HG02610 (cell line): ENCODE measurements at regions not wholly inside any gene's neighbourhood (a gene's known extent, or its start where the extent isn't known, plus 50 kb on each side); places are given as distances from the start of the nearest gene placed in this dataset.

Experiments used
- ATAC-seq: cut with Tn5 transposase; IDR thresholded peaks from one replicate; pipeline ENCODE4 v1.9.1; 2021; ENCODE audit warnings: mild to moderate bottlenecking, moderate library complexity; ENCODE audit not compliant: unreplicated experiment

DNA sequence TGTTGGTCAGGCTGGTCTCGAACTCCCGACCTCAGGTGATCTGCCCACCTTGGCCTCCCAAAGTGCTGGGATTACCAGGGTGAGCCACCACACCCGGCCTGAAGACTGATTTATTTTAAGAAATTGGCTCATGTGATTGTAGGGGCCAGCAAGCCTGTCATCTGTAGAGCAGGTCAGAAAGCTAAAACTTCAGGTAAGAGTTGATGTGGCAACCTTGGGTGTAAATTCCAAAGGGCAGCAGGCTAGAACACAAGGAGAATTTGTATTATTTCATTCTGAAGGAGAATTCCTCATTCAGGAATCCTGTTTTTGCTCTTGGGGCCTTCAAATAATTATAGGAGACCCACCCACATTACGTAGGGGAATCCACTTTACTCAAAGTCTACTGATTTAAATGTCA is 728.7 kb downstream of the LTN1 start:
- no peak for ATAC-seq

DNA sequence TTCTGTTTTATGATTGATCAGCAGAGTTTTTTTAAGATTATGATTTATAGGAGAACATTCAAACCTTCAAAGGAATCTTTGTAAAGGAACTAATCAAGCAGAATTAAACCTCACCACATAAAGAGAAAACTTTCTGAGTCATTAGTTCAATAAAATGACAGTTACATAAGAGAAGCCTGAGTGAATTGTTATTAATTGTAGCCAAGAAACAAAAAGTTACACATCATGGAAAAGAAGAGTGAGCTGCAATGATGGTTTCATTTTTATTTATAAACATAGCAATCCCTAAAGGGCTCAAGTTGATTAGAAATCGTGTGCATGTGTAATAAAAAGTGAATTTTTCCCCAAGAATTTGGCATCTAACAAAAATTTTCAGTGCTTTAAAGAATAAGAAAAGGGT is 731.4 kb downstream of the LTN1 start:
- no peak for ATAC-seq

DNA sequence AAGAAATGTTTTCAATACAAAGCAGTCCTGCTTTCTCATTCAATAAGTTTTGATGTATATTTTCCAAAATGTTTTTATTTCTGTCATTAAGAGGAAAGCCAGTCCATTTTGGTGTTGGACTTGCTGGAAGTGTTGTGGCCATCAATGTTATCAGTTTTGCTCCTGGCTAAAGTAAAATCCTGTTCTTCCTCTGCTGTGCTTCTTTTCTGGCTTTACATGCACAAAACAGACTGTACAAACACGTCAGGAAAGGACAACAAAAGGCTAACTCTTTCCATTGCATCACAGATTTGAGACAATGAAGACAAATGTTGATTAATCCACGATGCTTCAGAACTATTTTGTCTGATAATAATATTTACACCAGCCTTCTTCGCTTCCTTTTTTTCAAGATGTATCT is 735.4 kb downstream of the LTN1 start:
- no peak for ATAC-seq

DNA sequence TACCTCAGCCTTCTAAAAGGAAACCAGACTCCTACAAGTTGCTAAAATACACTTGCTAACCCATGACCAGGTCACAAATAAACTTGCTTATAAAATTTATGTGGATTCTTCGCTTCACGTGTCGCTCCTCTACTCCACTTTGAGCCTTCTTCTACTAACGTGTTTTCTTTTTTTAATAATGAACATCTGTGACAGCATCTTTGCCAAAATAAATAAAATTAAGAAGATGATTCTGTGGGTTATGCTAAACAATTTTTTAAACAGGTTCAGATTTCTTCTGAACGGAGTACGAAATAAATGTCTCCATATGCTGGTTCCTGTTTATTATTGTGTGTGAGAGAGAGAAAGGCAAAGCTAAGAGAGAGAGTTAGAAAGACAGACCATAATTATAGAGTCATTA is 735.8 kb downstream of the LTN1 start:
- ATAC-seq, result no peak

DNA sequence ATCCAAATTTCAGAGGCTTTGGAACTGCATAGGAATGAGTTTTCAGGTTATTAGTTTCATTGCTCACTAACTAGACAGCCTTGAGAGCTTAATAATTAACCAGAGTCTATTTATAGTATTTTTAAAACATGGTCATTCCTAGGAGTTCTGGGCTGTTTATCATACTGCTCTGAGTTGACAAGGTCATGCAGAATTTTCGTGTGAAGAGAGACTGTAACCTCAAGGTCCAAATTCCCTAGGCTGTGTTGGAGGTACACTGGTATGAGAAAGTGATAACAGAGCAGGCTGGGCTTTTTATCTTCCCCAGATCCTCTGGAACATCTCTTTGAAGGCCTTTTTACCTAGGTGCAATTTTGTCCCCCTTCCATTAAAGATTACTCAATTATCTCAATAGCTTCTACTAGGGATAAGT is 736.3 kb downstream of the LTN1 start:
- ATAC-seq, result no peak

DNA sequence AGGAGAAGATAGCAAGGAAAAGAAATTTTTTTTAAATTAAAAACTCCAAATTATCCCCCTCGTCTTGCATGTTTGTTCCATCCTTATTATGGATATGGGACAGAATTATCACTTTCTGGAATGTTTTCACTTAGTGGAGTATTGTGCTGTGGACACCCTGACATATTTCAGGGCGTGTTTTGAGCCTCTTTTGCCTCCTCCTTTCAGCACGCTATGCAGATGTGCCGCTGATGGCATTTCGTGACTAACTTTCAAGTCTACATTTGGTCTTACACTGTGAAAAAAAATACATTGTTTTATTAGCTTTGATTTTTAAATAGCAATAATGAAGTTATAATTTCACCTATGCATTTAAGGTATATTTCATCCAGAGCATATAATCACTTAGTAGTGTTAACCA is 738.7 kb downstream of the LTN1 start:
- ATAC-seq, result no peak

DNA sequence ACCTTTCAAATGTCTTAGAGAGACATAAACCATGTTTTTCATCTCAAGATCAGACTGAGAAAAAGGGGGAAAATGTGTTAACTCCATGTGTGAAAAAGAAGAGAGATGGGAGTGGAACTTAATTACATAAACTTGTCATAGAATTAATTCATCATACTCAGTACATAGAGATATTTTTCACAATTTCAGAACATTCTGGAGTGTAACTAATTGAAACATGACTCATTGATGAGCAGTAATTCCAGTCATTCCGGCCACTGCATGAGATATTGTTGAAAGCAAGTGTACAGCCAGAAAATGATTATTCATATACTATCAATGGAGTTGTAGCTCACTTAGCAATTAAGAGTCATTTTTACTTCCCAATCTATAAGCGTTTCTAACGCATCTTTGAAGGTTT is 739.3 kb downstream of the LTN1 start:
- no peak for ATAC-seq

DNA sequence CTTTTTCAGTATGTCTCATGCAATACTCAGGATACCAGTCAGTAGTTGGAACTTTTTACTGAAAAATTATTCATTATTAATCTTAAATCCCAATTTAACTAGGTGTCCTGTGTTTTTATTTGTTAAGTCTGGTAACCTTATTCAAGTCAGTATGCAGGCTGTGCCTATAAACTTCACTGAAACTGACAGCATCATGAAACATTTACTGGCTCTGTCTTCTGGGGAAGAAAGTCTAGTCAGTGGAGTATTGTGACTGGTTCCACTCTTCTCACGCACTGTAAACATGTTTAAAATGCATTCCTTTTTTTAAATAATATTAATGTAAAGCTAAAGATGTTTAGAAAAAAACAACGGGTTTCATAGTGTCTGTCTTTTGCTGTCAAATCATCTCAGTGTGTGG is 739.7 kb downstream of the LTN1 start:
- no peak for ATAC-seq

DNA sequence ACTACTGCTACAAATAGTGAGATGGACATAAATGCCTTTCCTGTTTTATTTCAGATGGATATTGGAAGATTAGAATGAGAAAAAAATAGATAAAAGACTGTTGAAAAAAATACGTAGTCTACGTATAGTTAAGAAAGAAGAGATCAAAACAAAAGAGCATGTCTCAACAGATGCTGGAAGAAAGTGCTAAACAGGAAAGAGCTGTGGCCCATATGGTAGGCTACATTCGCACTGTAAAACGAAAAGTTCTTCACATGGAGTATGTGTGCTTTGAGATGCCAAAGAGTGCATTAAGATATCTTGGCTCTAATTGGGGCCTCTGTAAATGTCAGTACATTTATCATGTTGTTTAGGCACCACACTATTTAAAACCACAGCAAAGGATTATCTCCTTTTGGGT is 741.7 kb downstream of the LTN1 start:
- no peak for ATAC-seq

DNA sequence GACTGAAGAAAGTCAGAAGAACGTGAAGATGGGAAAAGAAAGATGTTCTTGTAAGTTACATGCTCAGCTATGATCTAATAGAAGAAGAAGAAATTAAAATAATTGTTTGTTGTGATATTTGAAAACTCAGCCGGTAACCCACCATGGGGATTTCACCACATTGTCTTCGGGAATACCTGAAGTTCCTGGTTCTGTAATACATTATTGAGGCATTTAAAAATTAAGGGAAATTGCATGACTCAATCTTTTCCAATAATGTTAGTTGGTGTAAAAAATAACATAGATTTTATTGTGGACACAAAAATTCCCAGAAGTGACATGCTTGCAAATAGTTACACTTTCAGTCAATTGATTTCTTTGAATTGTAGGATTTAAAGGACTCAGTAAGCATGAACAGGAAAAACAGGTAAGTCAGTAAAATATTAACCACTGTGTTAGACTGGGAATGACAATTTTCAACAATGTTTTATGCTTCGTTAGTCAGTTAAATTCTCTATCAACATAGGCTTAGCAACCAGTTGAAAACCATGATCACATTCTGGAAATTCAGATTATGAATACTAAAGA is 745.1 kb downstream of the LTN1 start:
- no peak for ATAC-seq

DNA sequence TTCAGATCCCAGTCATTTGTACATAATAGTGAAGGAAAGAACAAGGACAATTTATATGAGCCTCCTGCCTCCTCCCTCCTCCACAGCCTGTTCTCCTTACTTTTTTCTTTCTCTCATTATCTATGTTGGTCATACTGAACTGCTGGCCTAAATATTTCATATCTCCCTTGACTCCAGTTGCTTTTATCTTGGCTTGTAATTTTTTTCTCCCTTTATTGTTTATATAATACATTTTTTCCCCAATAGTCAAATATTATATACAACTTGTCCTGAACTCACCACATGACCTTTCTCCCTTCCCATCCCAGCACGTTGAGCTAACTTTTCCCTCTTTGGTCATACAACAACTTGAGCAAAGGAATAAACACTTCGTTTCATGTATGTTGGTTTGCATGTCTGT is 752.1 kb downstream of the LTN1 start:
- no peak for ATAC-seq

DNA sequence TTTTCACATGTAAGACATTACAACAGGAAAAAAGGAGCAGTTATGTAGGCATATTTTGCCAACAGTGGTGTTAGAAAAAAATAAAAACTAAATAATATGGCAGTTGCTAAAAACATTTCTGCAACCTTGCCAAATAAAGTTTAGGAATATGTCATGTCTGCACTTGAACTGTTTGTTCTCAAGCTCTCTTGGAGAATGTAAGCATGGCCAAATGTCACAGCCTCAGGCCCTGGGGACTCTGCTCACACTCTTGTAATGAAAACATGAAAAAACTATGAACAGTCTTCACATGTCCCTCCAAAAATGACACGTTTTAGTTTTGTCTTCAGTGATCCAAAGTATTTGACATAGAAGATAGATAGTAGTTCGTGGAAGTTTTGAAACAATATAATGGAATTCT is 753.3 kb downstream of the LTN1 start:
- no peak for ATAC-seq

DNA sequence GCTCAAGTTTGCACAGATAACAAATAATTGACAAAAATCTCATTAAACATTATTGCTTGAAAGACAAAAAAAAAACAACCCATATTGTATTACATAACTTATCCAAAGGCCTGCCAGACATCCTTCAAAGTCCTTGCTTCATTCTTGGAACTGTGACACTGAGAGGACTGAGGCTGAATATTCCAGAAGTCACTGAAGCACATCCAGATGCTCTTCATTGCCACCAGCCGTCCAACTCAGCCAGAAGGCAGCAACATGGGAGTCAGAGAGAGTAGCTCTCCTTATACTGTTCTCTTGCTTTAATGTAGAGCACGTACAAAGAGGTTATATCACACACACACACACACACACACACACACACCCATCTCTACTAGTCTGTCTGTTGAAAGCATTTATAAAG is 755.0 kb downstream of the LTN1 start:
- ATAC-seq, result no peak

DNA sequence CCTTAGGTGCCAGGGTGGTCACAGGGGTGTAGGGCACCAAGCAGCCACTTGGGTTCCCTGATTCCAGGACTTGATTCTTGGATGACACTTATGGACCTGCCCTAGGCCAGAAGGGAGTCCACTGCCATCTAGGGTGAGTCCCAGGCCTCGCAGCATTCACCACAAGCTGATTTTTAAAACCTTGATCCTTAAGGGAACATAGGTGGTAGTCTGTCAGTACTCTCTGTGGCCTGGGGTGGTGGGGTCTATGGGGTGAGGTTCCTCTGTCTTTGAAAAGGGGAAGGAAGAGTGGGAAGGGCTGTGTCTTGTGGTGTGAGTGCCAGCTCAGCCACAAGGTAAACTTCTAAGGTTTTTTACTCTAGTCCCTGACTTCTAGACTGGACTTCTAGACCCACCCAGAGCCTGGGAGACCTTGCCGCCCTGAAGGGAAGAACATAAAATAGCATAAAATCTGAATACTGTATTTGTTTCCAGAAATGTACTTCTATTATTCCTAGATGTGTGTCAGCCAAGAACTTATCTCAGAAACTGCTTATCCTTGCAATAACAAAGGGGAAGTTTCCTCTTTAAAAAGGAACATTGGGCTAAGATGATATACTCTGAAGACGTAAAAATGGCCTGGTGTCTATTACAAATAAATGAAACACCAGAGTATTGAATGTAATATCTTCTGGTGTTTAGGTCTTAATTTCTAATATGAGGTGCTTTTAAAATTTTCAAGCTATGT is 757.3 kb downstream of the LTN1 start:
- no peak for ATAC-seq

DNA sequence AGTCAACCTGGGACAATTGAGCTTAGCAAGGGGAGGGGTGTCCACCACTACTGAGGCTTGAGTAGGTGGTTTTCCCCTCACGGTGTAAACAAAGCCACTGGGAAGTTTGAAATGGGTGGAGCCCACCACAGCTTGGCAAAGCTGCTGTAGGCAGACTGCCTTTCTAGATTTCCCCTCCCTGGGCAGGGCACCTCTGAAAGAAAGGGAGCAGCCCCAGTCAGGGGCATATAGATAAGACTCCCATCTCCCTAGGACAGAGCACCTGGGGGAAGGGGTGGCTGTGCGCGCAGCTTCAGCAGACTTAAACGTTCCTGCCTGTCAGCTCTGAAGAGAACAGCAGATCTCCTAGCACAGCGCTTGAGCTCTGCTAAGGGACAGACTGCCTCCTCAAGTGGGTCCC is 758.4 kb downstream of the LTN1 start:
- no peak for ATAC-seq

DNA sequence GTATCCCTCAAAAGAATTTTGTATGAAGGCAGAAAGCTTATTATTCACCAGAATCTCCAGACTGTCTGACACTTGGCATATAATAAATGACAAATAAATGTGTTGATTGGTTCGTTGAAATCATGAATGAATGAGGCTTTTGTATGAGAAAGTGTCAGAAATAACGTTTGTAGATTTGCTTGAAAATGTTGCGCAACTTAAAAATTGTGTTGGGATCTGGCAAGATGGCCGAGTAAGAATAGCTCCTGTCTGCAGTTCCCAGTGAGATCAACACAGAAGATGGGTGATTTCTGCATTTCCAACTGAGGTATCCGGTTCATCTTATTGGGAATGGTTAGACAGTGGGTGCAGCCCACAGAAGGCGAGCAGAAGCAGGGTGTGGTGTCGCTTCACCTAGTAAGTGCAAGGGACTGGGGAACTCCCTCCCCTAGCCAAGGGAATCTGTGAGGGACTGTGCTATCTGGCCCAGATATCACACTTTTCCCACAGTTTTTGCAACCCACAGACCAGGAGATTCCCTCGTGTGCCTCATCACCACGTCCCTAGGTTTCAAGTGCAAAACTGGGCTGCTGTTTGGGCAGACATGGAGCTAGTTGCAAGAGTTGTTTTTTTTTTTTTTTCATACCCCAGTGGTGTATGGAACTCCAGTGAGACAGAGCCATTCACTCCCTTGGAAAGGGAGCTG is 759.0 kb downstream of the LTN1 start:
- no peak for ATAC-seq

DNA sequence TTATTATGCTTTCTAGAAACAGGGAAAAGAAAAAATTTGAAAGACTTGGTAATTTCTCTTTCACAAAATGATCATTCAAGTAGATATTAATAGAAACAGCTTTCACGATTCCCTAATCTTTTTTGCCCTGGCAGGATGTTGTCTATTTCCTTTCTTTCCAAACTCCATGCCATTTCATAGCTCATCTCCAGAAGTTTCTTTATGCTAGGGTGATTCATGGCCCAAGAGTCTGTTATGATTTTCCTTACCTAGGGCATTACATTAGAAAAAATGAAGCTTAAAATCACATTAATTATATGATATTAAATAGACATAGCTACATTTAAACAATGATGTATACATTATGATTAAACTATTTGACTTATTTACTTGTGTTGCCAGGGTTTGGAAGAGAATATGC is 762.1 kb downstream of the LTN1 start:
- ATAC-seq, result no peak

DNA sequence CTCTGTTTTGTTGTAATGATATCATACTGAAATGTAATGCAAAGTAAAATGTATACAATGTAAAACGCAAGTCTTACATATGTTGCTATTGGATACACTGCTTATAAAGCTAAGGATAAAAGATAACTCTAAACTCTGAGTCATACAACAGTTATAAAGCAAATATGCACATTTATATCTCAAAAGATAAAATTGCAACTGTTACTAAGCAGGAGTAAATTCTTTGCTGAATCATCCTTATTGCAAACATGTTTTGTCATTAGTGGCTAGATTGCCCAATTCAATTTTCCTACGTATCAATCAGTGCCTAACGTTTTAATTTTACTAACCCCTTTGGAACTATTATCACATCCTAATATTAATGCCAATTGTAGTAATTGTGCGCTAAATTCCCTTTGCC is 762.9 kb downstream of the LTN1 start:
- ATAC-seq, result no peak

DNA sequence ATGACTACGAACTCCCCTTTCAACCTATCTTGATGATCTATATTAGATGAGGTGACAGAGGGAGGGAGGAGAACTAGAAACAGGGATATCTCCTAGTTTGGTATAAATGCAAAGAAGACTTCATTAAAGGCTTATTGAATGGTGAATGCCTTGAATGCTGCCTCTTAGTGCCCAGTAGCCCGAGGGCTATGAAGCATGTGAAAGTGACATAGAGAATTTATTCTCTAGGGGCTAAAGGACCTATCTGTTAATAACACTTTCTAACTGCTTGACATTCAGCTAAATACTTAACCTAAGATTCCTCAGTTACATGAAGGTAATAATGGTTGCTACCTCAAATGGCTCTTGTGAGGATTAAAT is 764.1 kb downstream of the LTN1 start:
- no peak for ATAC-seq

DNA sequence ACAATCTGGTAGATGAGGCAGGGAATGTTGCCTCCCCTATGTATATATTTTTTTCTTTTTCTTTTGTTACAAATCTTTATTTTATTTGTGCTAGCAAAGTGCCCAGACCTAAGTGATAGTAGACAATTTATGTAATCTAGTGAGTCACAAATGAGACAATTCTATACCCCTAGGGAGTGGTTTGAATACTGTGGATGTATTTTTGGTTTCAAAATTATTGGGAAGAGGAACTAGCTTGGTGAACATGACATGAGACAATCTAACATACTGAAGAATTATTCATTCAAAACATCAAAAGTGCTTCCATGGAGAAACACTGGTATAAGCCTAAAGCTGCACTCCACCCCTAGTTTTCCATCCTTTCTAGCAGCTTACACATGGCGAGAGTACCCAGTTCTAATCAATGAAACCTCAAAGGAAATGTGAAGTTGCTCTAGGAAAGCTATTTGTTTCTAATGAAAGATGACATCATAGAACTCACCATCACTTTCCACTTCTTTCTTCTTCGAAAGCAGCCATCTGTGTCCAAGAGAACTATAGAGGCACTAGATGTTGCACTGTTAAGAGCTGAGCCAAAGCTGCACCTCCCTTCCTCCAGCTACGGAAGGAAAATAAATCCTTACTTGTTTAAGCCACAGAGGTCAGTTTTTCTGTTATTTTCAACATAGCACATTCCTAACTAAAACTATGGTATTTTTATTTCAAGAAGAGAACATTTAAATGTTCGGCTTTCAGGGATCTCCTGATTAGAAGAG is 764.6 kb downstream of the LTN1 start:
- ATAC-seq, result no peak

DNA sequence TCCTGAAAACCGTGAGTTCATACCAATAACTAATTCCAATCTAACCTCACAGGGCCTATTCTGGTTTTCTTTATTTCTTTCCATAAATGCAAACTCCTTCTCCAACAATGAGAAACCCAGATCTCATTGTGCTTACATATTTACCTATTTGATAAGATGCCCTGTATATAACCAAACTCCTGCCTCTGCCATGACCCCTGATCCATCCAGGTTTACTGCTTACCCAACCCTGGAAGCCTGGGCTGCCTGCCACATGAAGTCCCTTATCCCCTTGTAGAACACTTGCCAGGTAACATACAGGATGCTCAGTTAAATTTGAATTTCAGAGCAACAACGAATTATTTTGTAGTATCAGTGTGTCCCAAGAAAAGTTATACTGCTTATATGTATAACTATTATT is 766.1 kb downstream of the LTN1 start:
- no peak for ATAC-seq

DNA sequence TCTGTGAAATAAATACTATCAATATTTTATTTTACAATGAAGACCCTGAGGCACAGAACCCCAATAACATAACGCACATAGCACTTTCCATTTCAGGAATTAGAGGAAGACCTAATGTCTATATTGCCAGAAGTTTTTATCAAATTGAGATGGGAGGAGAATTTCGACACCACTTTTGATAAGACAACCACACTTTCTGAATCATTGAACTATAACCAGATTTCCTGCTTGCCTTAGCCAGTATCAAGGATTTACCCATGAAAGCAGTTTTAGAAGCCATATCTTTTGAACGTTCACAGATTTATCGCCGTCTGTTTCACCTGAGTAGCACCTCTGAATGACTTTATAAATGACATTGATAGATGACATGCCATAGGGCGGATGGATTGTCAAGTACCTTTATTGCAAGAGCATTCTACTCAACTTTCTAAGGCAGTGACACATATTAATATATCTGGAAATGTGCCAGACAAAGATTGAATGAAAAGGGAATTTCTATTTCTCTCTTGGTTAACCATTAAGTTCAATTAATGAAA is 768.4 kb downstream of the LTN1 start:
- no peak for ATAC-seq
